ENCODE measurements at regions not wholly inside any gene's neighbourhood (a gene's known extent, or its start where the extent isn't known, plus 50 kb on each side); places are given as distances from the start of the nearest gene placed in this dataset.

DNA sequence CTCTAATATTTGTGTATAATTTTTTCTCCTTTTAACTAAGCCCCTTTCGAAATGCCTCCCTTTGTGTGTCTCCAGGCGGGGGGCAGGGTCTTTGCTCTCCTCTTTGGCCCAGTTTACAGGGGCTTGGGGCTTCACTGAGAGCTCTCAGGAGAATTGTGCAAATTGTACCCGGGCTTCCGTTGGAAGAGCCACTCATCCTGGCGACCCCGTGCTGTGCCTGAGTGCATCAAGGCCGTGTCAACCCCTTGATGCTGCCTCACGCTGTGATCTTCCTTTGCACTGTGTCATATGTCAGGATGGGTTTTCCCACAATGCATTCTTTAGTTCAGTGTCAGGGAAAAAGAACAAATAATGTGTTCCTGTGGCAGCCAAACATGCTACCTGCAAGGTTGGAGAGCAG lies 118.0 kb upstream of the POU3F2 start:
- H3K36me3 ChIP-seq (ENCODE audit: insufficient read depth, low read length): no peaks in the 10 kb centered on the region
- no peaks in the 10 kb centered on the region for H3K9me3 ChIP-seq (ENCODE audit: insufficient read depth, low read depth, low read length)
- DNase-seq (ENCODE audit: low read depth): no peak
- no peak for TF ChIP-seq EZH2 (IDR thresholded peaks at IDR 0.05; ENCODE audit: insufficient read depth, low read length)
- TF ChIP-seq, protein P1, sequence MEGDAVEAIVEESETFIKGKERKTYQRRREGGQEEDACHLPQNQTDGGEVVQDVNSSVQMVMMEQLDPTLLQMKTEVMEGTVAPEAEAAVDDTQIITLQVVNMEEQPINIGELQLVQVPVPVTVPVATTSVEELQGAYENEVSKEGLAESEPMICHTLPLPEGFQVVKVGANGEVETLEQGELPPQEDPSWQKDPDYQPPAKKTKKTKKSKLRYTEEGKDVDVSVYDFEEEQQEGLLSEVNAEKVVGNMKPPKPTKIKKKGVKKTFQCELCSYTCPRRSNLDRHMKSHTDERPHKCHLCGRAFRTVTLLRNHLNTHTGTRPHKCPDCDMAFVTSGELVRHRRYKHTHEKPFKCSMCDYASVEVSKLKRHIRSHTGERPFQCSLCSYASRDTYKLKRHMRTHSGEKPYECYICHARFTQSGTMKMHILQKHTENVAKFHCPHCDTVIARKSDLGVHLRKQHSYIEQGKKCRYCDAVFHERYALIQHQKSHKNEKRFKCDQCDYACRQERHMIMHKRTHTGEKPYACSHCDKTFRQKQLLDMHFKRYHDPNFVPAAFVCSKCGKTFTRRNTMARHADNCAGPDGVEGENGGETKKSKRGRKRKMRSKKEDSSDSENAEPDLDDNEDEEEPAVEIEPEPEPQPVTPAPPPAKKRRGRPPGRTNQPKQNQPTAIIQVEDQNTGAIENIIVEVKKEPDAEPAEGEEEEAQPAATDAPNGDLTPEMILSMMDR (IDR thresholded peaks at IDR 0.05; ENCODE audit: insufficient read depth, low read depth, low read length): no peak
- H3K79me2 ChIP-seq (ENCODE audit: insufficient read depth, low read length): no peaks in the 10 kb centered on the region
- H4K20me1 ChIP-seq (ENCODE audit: insufficient read depth, low read length): no peaks in the 10 kb centered on the region
- no peaks in the 10 kb centered on the region for H3K4me1 ChIP-seq (ENCODE audit: insufficient read depth, low read length)
- H3K4me3 Mint-ChIP-seq (ENCODE audit: unreplicated experiment): no peak overlapping the region
- no peaks in the 10 kb centered on the region for H3K27me3 Mint-ChIP-seq (ENCODE audit: low read depth, unreplicated experiment)
- H3K4me1 Mint-ChIP-seq (ENCODE audit: low read depth, unreplicated experiment): peaks cover 7% of the 10 kb centered on the region
- no peaks in the 10 kb centered on the region for H3K36me3 Mint-ChIP-seq (ENCODE audit: low read depth, unreplicated experiment)
- H3K4me2 ChIP-seq (ENCODE audit: low read length): no peak overlapping the region
- peak overlapping the region; percentile 64 for H2AFZ ChIP-seq (ENCODE audit: low read depth, low read length)
- no peak overlapping the region for H3K4me3 ChIP-seq (ENCODE audit: insufficient read depth, low read depth, low read length)
- no peak overlapping the region for H3K27ac ChIP-seq (ENCODE audit: low read depth, low read length)
- H3K27ac Mint-ChIP-seq (ENCODE audit: unreplicated experiment): peak overlapping the region; percentile 21
- no peak overlapping the region for H3K9ac ChIP-seq (ENCODE audit: low read length)
- H3K9me3 Mint-ChIP-seq (ENCODE audit: unreplicated experiment): no peaks in the 10 kb centered on the region
- FAIRE-seq: no peak
- no peaks in the 10 kb centered on the region for H3K27me3 ChIP-seq (ENCODE audit: insufficient read depth, low read length)

DNA sequence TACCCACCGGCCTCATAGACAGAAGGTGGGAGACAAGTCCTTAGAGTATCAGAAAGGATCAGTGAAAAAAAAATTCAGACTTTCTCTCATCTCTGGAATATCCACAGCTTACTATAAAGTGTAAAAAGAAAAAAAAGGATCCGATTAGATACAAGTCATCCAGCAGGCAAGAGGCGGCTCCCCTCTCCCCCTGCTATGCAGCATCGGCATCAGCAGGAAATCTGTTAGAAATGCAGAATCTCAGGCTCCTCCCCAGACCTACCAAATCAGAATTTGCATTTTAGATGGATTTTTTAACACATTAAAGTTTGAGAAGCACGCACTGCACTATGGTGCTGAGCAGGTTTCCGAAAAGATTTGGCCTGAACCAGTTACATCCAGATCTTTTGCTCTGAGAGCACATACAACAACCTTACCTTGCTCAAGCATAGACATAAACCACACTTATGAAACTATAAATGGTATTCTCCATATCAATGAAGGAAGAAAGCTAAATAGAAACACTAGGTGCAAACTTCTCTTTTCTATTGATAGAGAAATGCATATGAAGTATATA lies 117.0 kb upstream of the POU3F2 start:
- no peak overlapping the region for H3K27ac ChIP-seq (ENCODE audit: low read depth, low read length)
- no peak for FAIRE-seq
- H3K9ac ChIP-seq (ENCODE audit: low read length): no peak overlapping the region
- H2AFZ ChIP-seq (ENCODE audit: low read depth, low read length): no peak overlapping the region
- H4K20me1 ChIP-seq (ENCODE audit: insufficient read depth, low read length): no peaks in the 10 kb centered on the region
- H3K9me3 ChIP-seq (ENCODE audit: insufficient read depth, low read depth, low read length): no peaks in the 10 kb centered on the region
- no peaks in the 10 kb centered on the region for H3K79me2 ChIP-seq (ENCODE audit: insufficient read depth, low read length)
- no peak overlapping the region for H3K4me3 ChIP-seq (ENCODE audit: insufficient read depth, low read depth, low read length)
- H3K4me2 ChIP-seq (ENCODE audit: low read length): no peak overlapping the region
- no peak for DNase-seq (ENCODE audit: low read depth)
- H3K4me1 Mint-ChIP-seq (ENCODE audit: low read depth, unreplicated experiment): peaks cover 5% of the 10 kb centered on the region
- no peaks in the 10 kb centered on the region for H3K4me1 ChIP-seq (ENCODE audit: insufficient read depth, low read length)
- H3K4me3 Mint-ChIP-seq (ENCODE audit: unreplicated experiment): no peak overlapping the region
- no peaks in the 10 kb centered on the region for H3K27me3 ChIP-seq (ENCODE audit: insufficient read depth, low read length)
- TF ChIP-seq EZH2 (IDR thresholded peaks at IDR 0.05; ENCODE audit: insufficient read depth, low read length): no peak
- TF ChIP-seq, protein P1 (IDR thresholded peaks at IDR 0.05; ENCODE audit: insufficient read depth, low read depth, low read length): no peak
- no peaks in the 10 kb centered on the region for H3K9me3 Mint-ChIP-seq (ENCODE audit: unreplicated experiment)
- H3K27ac Mint-ChIP-seq (ENCODE audit: unreplicated experiment): no peak overlapping the region
- H3K36me3 Mint-ChIP-seq (ENCODE audit: low read depth, unreplicated experiment): no peaks in the 10 kb centered on the region
- H3K27me3 Mint-ChIP-seq (ENCODE audit: low read depth, unreplicated experiment): no peaks in the 10 kb centered on the region
- H3K36me3 ChIP-seq (ENCODE audit: insufficient read depth, low read length): no peaks in the 10 kb centered on the region

DNA sequence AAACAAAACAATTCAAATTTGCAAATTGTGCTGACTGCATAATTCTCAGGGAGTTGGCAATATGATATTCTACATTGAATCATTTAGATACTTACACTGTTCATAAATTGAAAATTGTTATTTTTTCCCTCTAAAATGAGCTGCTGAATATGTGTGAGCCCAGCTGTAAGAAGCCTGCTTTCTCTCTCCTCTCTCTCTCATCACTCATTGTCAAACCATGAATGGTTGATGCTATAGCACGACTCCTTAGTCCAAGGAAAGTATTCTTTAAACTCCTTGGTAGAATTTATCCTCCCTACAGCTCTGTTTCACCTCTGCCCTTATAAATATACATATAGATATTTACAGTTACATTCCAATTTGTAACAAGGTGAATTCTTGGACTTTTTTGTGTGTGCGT lies 116.4 kb upstream of the POU3F2 start:
- Histone ChIP-seq H3K27ac (ENCODE audit: low read depth, low read length) (no peak overlapping the region), H4K20me1 (ENCODE audit: insufficient read depth, low read length) (no peaks in the 10 kb centered on the region), H3K79me2 (ENCODE audit: insufficient read depth, low read length) (no peaks in the 10 kb centered on the region), H3K4me2 (ENCODE audit: low read length) (no peak overlapping the region), H3K4me1 (ENCODE audit: insufficient read depth, low read length) (no peaks in the 10 kb centered on the region), H3K27me3 (ENCODE audit: insufficient read depth, low read length) (no peaks in the 10 kb centered on the region), H3K9me3 (ENCODE audit: insufficient read depth, low read depth, low read length) (no peaks in the 10 kb centered on the region), H3K36me3 (ENCODE audit: insufficient read depth, low read length) (no peaks in the 10 kb centered on the region), H2AFZ (ENCODE audit: low read depth, low read length) (no peak overlapping the region), H3K4me3 (ENCODE audit: insufficient read depth, low read depth, low read length) (no peak overlapping the region), H3K9ac (ENCODE audit: low read length) (no peak overlapping the region)
- no peaks in the 10 kb centered on the region for H3K27me3 Mint-ChIP-seq (ENCODE audit: low read depth, unreplicated experiment)
- no peaks in the 10 kb centered on the region for H3K9me3 Mint-ChIP-seq (ENCODE audit: unreplicated experiment)
- no peak overlapping the region for H3K4me3 Mint-ChIP-seq (ENCODE audit: unreplicated experiment)
- FAIRE-seq (no peak), DNase-seq (ENCODE audit: low read depth) (no peak)
- H3K4me1 Mint-ChIP-seq (ENCODE audit: low read depth, unreplicated experiment): peaks cover 5% of the 10 kb centered on the region
- H3K36me3 Mint-ChIP-seq (ENCODE audit: low read depth, unreplicated experiment): no peaks in the 10 kb centered on the region
- TF ChIP-seq, protein P1 (IDR thresholded peaks at IDR 0.05; ENCODE audit: insufficient read depth, low read depth, low read length): no peak
- TF ChIP-seq EZH2 (IDR thresholded peaks at IDR 0.05; ENCODE audit: insufficient read depth, low read length): no peak
- no peak overlapping the region for H3K27ac Mint-ChIP-seq (ENCODE audit: unreplicated experiment)
